ENCODE measurements at regions not wholly inside any gene's neighbourhood (a gene's known extent, or its start where the extent isn't known, plus 50 kb on each side); places are given as distances from the start of the nearest gene placed in this dataset.
A peak's percentile ranks its signal among the peaks of the same experiment; 100 is the strongest.

- no peaks in the 10 kb centered on the region for H3K79me1 ChIP-seq (ENCODE audit: low read depth in 1 of 2, low read length in 2 of 2)
- H2AK5ac ChIP-seq (ENCODE audit: low read depth, low read length) = no peak overlapping the region
- no peaks in the 10 kb centered on the region for H3K9me3 ChIP-seq (ENCODE audit: control insufficient read depth, insufficient read depth, low read length)
- CTCF ChIA-PET = no interaction called here
- no peak overlapping the region for H3K56ac ChIP-seq (ENCODE audit: extremely low read depth, insufficient read depth, low read length)
- POLR2A ChIA-PET (ENCODE audit: unreplicated experiment) = no interaction called here
- ATAC-seq (ENCODE audit: low read depth) (no peak), DNase-seq (no peak)
- peaks cover 3% of the 10 kb centered on the region for H3K4me1 ChIP-seq (ENCODE audit: control insufficient read depth, insufficient read depth, low read length)
- H3K9ac ChIP-seq (ENCODE audit: low read depth, low read length) = no peak overlapping the region
- no peak overlapping the region for H4K91ac ChIP-seq (ENCODE audit: insufficient read depth, low read depth, low read length)
- dilution Hi-C loops (cut with HindIII; ENCODE audit: low sequenced_read_pairs, unreplicated experiment) = no loop called here
- WGBS, 2 experiments (ENCODE audit: extremely low coverage in 2 of 2, insufficient read length in 1 of 2) = no CpG with 5 or more reads among the region's 4 CpGs
- H2AFZ ChIP-seq (replicated peaks; ENCODE audit: low read length, poor library complexity) = no peak overlapping the region
- H3K4ac ChIP-seq (ENCODE audit: low read depth, low read length) = no peak overlapping the region
- 0 out of 2 replicates have a peak overlapping the region, but pooled peaks have one; percentile 10 for H3K14ac ChIP-seq (replicated peaks; ENCODE audit: low read depth, low read length)
- H3K9me1 ChIP-seq (ENCODE audit: insufficient read depth, low read length) = peaks cover 3% of the 10 kb centered on the region; the same call in 1 of the 2 replicates
- H3K36me3 ChIP-seq (ENCODE audit: control insufficient read depth, insufficient read depth, low read length) = no peaks in the 10 kb centered on the region
- no peaks in the 10 kb centered on the region for H4K20me1 ChIP-seq (ENCODE audit: insufficient read depth, low read length)
- no peak overlapping the region for H2BK15ac ChIP-seq (ENCODE audit: low read depth, low read length)
- no peak overlapping the region for H4K5ac ChIP-seq (ENCODE audit: low read depth, low read length)
- H3K23ac ChIP-seq (ENCODE audit: low read depth, low read length) = no peak overlapping the region
- no peak overlapping the region for H2BK120ac ChIP-seq (ENCODE audit: low read depth, low read length)
- intact Hi-C loops (cut with micrococcal nuclease) = no loop called here
- H3K27ac ChIP-seq (ENCODE audit: insufficient read depth, low read length) = no peak overlapping the region
- H3K18ac ChIP-seq (ENCODE audit: low read depth, low read length) = peak overlapping the region; percentile 29; the same call in 1 of the 2 replicates
- no peaks in the 10 kb centered on the region for H3K27me3 ChIP-seq (ENCODE audit: control insufficient read depth, insufficient read depth, low read length)
- H2BK20ac ChIP-seq (ENCODE audit: low read depth, low read length) = no peak overlapping the region
- TF ChIP-seq RFX5 (IDR thresholded peaks at IDR 0.05; ENCODE audit: low read depth, low read length) (no peak), ELK1 (IDR thresholded peaks at IDR 0.05; ENCODE audit: borderline replicate concordance, low read depth, low read length) (no peak), CEBPB (IDR thresholded peaks at IDR 0.05; ENCODE audit: low read depth, low read length) (peak; percentile 76), SMC3 (IDR thresholded peaks at IDR 0.05; ENCODE audit: low read depth, low read length) (no peak)
- H2AK9ac ChIP-seq (replicated peaks; ENCODE audit: low read depth, low read length, poor library complexity) = no peak overlapping the region
- no peak overlapping the region for H2BK5ac ChIP-seq (ENCODE audit: low read depth, low read length, poor library complexity, severe bottlenecking)
- in situ Hi-C loops (cut with MboI; ENCODE audit: low sequenced_read_pairs) = no loop called here
- no peak overlapping the region for H3K4me2 ChIP-seq (ENCODE audit: low read depth, low read length)
- BruUV-seq (replicated peaks) = no TSS peak
- no peak overlapping the region for H4K8ac ChIP-seq (ENCODE audit: low read depth in 2 of 2, low read length in 2 of 2)
- H3K4me3 ChIP-seq (ENCODE audit: insufficient read depth, low read depth, low read length) = no peak overlapping the region
Measured at GRCh38 chr4:80142394-80143306, 54.7 kb upstream of the PRDM8 start.

Data from IMR-90 (cell line).